Glomerular visceral epithelial cell (primary cell): ENCODE measurements at regions not wholly inside any gene's neighbourhood (a gene's known extent, or its start where the extent isn't known, plus 50 kb on each side); places are given as distances from the start of the nearest gene placed in this dataset.

Experiments
- DNase-seq: peaks from one replicate; pipeline ENCODE4 v3.0.0-alpha.2; 2016; ENCODE audit errors: extremely low spot score

DNA sequence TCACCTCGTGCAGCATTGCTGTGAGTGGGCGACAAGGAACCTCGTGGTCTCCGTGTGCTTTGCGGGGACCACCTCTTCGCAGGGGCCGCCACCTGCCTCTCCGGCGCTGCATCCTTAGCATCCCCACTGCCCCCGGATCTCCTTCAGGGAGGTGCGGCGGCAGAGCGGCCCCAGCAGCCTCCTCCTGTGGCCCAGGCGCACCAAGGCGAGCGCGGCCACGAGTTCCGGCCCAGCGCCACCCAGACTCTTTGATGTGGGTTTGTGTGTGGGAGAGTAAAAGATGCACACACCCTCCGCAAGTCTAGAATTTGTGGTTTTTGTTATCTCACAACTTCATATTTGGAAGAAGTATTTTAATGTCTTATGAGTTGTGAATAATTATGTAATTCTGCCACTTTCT is 118.8 kb upstream of the DIO3 start:
- DNase-seq = no peak

DNA sequence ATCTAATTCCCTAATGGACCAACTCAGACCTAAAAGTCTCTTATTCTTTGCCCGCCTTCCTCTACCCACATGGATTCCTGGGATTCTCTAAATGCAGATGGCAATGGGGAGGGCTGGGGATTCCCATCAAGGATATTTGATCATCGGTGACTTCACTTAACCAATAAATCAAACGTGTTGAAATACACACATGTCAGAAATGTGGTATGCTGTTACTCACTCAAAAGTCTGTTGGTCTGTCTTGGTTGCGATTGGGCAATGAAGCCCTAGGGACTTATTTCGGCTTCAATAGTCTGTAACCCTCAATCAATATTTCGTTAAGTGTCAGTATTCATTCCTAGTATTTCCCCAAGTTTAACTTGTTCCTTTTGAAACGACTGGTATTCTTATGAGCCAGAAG is 117.2 kb upstream of the DIO3 start:
- DNase-seq = no peak

DNA sequence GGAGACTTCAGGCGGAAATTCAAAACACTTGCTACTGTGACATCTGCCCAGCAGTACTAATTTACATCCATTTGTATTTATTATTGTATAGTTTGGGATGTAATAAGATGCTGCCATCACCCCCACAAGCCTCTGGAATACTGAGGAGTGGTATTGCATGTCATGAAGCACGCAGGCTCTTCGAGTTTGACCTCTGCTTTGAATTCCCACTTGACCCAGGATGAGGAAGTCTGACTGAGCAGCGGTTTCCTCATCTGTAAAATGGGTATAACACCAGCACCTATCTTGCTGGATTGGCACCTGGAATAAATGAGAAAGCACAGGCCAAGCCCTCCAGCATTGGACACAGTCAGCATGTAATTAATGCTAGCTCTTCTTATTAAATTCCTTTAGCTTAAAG is 116.0 kb upstream of the DIO3 start:
- DNase-seq = no peak

DNA sequence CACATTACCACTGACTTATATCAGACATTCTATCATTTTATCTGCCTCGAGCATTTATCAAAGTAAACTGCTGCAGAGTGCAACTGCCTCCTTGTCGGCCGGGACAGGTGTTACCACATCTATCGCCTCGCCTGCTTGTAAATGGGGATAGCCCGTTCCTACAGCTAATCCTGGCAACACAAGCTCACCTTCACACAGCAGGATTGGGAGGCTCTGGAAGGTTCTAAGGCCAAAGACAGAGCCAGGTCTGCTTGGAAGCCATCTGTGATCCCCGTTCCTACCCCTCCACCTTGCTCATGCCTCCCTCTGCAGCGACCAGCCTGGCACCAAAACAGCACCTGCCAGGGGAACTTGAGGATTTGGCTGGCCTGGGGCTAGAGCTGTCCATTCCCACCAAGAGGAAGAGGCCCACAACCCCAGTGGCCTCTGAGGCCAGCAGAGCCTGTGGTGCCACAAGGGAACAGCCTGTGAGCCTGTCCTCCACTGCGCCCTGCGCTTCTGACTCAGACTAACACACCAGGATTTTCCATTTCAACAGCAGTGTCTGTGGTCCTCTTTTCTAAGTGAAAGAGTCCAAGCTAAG is 114.8 kb upstream of the DIO3 start:
- no peak for DNase-seq

DNA sequence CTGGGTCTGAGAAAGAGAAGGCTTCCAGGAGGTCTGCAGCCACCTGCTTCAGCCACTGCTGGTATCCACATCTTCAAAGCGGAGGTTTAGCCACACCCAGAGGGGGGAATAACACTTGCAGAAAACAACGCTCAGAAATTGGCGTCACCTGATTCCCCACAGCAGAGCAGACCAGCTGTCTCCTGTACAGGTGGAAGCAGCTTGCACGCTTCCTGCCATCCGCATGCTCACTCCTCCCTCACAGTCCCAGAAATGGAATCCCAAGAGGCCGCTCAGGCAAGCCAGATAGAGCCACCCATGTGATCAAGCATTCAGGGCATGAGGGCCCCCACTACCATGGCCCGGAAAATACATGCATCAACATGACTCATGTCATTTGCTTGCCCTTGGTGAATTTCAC is 112.2 kb upstream of the DIO3 start:
- DNase-seq = no peak

DNA sequence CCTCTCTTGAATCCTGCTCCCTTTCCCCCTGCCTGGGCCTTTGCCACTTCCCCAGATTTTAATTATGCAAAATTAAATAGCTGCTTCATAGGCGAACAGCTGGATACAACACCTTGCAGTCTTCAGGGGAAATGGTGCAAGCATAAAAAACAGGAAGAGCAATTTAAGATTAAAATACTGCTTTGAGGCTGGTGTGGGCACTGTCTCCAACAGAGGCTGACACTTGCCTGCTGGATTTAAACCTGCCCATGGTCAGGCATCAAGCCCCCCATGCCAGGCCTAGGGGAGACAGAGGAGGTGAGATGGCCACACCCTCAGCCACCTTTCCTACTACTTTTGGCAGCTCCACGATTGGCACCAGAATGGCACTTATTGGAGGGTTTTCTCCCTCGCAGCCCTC is 110.1 kb upstream of the DIO3 start:
- DNase-seq = no peak

DNA sequence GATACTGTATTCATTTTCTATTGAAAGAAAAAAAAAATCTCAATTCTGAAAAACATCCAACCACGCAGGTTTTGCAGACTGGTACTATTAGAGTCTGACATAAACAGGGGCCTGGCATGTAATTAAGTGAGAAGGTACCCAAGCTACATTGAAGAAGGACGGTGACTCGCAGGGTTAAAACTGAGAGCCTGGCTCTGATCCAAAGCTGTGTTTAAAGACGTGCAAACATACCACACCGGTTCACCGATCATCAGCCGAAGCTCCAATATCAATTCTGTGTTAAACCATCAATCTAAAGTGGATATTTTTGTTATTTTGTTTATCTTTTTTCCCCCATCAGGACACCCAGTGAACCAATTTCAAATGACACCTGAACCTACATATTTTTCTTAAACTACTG is 108.1 kb upstream of the DIO3 start:
- DNase-seq = no peak

DNA sequence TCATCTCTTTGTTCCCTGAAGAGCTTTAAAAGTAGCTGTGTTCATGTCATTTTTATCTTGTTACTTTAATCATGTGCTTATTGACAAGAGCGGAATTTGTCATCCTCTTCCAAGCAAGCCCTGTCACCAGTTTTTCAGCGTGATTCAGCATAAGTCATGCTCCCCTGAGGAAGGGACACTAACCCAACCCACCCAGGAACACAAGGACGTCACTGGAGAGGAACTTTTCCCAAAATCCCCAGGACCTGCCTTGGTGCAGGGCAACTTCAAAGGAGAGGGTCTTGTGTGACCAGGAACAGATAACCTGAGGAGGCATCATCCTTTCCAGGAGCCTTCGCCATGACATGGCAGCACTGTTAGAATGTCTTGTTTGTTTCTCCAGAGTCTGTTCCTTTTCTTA is 107.1 kb upstream of the DIO3 start:
- no peak for DNase-seq

DNA sequence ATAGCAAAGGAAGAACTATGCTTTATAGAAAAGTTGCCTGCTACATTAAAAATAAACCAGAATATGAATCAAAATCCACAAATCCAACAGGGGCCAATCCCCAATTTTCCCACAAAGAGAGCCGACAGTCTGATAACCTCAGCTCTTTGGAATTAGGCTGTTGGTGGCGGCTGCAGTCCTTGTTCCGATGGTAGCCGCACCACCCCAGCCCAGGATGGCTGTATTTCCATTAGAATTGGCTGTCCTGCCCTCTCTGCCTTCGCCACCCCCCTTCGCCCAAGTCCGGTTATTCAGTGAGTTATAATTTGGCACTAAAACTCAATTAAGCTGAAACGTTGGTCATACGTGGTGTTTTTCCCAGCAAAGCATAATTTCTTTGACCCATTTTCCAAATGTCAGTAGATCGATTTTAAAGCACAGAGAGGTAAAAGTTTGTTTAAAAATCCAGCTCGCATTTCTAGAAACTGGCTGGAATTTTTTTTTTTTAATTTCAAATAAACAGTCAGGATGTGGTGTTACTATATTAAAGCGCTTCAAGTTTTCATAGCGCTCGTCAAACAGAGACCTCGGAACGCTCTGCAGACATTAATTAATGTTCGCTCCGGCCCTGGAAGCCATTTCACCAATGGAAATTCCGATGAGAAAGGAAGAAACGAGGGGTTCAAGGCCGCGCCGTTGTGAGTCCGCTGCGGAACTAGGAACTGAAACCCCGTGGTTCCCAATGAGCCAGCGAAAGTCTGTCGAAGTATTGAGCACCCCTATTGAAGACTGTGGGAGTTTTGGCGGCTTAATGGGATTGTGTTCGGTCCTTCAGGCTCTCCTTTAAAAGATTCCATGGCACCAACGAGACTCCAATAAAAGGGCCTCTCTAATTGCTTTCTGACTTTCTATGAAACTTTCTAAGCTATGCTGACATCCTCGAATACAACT is 104.8 kb upstream of the DIO3 start:
- DNase-seq = no peak

DNA sequence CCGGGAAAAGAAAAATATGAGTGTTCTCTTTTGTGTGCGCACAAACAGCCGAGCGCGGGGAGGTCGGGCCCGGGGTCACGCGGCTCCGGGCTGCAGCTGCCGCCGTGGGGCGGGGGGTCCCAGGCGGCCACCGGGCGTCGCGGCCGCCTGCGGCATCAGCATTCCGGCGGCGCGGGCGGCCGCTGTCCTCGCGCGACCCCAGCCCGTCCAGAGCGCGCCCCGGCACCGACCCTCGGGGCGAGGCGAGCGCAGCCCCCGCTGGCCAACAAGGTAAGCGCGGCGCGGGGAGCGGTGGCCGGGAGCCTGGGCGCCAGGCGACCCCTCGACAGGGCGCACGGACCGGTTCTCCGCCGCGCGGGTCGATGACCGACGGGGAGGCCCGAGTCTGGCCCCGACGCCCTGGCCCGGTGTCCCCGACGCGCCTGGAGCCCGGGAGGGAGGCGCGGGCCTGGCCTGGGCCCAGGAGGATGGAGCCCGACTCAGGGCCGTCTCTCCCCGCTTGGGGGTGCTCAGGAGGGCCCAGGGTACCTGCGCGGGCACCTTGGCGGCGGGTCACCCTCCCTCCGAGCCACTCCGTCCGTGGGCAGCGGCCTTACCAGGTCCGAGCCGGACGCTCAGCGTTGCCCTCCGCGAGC is 103.9 kb upstream of the DIO3 start:
- no peak for DNase-seq

DNA sequence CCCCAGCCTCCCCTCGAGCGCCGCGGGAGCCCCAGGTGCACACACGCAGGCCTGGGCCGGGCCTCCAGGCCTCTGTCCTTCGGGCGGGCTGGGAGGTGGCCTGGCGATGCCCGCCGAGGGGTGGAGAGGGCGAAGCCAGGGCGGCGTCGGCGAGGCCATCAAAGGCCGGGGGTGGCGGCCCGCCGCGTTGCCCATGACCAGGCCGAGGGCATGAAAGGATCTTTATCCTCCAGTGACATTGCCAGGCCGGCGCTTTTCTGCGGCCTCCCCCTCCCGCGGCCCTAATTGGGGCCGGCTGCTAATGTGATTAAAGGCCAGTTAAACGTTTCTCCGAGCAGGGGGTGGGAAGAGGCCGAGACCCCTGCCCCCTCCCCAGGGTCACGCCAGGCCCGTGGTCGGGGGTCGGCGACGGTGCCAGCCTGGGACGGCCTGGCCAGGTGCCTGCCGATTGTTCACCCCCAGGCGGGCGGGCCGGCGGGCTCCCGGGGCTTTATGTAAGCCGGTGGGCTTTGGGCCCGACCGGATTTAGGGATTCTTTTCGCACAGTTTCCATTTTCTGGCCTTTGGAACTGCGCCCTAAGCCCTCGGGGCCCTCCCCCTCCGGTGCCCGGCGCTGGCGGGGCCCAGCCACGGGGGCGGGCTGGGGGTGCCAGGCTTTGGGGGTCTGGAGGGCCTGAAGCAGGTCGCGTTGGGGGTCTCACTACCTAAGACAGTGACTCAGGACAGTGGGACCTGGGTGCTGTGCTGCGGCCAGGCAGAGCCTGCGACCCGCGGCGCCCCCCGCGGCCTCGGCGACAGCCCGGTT is 103.2 kb upstream of the DIO3 start:
- no peak for DNase-seq

DNA sequence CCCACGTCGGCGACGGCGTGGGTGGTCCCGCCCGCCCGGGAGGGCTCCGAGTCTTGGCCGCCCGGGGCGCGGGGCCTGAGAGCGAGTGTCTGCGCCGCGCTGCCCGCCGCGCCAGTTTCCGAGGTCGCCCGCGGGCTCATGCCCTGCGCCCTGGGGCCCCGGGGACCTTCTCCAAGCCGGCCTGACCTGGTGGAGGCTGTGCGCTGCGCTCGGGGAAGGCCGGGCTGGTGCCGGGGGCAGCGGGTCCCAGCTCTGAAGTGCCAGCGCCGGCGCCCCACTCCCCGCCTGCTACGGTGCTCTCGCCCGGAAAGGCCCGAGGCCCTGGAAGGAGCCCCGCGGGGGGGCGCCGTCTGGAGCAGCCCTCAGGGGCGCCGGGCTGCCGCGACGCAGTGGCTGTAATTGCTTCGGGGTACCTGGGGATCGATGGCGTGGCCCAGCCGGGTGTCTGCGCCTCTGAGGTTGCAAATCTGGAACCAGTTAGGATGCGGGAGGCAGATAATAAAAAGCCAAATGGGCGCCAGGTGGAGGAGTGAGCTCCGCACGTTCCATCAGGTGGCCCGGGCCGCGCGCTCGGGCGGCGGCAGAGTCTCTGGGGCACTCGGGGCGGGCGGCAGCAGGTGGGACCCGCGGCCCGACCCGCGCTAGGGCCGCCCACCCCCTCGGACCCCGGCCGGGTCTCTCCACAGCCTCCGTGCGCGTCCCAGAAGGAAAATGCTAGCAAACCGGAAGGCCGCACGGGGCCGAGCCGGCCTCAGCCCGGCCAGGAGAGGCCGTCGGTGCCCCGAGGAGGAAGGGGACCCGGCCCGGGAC is 102.3 kb upstream of the DIO3 start:
- DNase-seq = no peak

DNA sequence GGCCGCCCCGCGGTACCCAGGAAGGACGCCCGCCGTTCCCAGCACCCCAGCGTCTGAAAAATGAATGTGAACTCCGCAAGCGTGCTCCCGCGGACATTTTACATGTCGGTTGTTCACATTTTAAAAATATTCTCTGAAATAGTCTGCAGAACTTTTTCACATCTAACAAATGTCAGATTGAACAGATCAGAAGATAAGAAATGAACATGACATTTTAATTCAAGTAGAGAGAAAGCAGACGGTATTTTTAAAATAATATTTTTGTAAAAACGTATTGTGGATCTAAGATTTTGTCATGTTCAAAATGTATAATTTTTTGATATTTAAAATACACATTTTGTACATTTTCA is 101.8 kb upstream of the DIO3 start:
- no peak for DNase-seq

DNA sequence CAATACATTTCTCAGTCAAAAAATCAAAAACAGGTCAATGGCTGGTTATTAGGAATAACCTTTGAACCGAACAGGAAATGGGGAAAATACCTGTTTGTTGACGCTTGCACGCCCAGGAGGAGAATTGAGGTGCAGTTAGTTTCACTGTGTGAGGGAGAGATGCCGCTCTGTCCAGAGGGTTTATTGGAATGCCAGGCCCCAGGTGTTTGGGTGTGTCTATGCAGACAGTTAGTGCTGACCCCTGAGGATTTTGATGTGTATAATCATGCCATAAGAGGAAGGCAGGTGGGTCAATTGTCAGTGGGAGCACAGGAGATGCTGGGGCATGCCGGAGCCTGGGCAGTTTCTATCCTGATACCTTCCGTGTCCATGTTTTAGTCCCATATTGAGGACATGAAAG is 100.8 kb upstream of the DIO3 start:
- DNase-seq = no peak

DNA sequence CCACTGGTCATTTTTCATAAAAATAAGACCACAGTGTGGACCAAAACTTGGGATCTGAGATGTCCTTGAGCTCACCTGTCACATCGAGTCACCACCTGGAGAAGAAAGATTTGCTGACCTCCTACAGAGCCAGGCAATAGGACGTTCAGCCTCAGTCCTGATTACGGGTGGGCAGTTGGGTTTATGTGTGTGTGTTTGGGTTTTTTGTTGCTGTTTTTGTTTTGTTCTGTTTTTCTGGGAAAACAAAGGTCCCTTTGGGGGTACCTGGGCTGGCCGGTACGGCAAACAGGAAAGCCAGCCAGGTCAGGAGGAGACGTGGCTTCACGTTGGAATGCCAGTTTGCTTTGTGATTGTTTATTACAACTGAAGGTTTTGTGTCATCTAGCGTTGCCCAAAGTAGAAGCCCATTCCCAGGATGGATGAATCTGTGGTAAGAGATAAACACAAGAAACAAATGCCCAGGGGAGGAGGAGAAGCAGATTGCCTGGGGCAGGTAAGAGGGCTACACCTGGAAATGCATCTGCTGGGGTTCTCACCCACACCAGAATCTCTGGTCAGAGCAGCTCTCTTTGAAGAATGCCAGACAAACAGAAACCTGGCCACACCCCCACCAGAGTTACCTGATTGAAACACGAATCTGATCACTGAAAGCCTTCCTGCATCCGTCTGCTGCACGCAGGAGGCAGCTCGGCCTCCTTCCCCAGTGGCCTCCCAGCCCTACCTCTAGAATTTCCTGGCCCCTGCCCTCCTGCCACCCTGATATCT is 100.1 kb upstream of the DIO3 start:
- DNase-seq = no peak

DNA sequence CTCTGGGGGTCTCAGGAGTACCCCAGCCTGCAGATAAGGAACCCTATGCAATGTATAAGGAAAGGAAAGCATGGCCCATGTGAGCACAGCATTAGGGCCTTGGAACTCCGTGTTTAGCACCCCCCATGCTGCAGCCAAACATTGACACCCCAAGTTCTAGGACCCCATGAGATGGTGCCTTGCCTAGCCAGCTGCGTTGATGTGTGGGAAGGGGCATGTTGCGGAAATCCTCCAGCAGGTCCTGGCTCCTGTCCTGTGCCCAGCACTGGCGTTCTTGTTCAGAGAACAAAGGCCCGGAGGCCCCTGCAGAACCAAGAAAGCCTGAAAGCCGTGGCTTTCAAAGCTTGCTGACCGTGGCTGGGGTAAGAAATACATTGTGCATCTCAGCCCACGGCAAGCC is 99.4 kb upstream of the DIO3 start:
- DNase-seq = no peak

DNA sequence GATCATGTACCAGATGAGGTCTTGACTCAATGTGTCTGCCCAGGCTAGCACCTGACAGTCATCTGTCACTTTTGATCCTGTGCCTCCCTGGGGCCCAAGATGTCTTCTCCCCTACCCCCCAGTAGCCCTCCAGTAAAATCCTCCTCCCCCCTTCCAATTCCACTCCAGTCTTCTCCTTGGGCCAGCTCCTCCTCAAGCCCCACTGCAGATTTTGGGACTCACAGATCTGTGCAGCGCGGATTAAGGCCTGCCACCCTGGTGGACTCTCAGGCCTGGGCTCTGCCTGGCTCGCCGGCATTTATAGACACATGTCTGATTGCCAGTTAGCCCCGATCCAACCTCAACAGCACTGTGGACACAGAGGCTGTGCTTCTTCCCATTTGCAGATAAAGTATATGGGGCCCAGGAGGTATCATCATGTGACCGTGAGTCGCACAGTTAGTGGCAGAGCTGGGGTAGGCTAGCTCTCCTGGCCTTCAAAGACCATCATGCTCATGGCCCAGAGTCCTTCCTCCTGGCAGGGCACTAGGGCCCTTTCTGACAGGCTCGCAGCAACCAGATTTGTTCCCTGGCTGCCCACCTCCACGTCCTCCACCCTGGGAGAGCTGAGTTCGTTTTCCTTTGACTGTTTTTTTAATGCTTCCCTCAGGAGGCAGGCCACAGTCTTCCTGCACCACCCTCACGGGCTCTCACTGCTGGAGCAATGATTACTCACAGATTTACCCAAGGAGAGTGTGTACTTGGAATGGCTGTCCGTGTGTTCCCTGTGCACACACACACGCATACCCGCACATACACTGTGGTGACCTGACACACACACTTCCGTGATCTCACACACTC is 98.3 kb upstream of the DIO3 start:
- no peak for DNase-seq

DNA sequence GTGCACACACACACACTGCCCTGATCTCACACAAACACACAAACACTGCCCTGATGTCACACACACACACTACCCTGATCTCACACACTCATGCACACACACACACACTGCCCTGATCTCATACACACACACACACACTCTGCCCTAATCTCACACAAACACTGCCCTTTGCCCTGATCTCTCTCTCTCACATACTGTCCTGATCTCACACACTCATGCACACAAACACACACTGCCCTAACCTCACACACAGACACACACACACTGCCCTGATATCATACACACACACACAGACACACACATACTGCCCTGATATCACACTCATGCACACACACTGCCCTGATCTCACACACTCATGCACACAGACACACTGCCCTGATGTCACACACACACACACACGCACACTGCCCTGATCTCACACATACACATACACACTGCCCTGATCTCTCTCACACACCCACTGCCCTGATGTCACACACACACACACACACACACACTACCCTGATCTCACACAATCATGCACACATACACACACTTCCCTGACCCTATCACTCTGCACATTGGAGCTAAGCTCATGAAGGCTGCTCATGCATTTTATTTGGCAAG is 97.6 kb upstream of the DIO3 start:
- no peak for DNase-seq

DNA sequence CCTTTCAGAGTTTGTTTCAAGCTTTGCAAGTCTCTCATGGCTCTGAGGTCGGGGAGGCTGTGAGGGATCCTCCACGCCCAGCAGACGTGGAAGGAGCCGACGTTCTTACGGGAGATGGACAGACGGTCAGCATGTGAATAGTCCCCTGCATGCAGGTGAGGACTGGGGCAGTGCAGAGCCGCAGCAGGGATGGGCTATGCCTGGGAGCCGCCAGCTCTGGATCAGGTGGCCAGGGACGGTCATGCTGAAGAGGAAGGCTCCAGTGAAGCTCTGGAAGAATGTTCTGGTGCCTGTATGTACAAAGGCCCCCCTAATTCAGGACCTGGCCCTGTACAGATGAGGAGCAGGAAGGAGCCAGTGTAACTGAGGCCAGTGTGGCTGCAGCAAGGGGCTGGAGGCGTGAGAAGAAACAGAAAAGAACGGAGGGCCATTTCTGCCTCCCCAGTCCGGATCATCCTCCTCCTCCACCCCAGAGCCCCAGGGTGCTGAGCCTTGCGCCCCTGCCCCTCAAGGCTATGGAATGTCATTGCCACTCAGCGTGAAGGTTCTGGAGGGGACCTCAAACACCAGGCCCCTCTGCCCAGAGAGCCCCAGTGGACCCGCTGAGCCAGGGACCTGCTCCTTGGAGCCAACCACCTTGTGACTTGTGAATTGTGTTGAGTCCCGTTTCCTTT is 96.8 kb upstream of the DIO3 start:
- DNase-seq = no peak
